ENCODE measurements at regions not wholly inside any gene's neighbourhood (a gene's known extent, or its start where the extent isn't known, plus 50 kb on each side); places are given as distances from the start of the nearest gene placed in this dataset.

DNA sequence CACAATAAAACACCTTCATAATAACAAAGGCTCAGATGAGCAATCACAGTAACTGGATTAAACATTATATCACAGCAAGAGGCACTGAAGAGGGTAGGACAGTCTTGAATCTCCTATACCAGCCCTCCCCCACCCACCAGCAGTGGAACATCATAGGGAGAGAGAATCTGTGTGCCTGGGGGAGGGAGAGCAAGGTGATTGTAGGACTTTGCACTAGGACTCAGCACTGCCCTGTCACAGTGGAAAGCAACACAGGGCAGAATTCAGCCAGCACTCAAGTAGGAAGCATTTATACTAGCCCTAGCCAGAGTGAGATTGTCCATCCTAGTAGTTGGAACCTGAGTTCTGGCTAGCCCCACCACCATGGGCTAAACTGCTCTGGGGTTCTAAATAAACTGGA is 400.2 kb downstream of the HAO1 start:
- DNase-seq = no peak

- no peak for DNase-seq
Observed at GRCh38 chr20:7540923-7541322, 399.3 kb downstream of the HAO1 start.

- no peak for DNase-seq
Observed at GRCh38 chr20:7571101-7571500, 369.2 kb downstream of the HAO1 start.

GRCh38 chr20:7571521-7572055 is 368.7 kb downstream of the HAO1 start:
- DNase-seq = no peak

GRCh38 chr20:7579888-7580287 is 360.4 kb downstream of the HAO1 start:
- DNase-seq = no peak

DNA sequence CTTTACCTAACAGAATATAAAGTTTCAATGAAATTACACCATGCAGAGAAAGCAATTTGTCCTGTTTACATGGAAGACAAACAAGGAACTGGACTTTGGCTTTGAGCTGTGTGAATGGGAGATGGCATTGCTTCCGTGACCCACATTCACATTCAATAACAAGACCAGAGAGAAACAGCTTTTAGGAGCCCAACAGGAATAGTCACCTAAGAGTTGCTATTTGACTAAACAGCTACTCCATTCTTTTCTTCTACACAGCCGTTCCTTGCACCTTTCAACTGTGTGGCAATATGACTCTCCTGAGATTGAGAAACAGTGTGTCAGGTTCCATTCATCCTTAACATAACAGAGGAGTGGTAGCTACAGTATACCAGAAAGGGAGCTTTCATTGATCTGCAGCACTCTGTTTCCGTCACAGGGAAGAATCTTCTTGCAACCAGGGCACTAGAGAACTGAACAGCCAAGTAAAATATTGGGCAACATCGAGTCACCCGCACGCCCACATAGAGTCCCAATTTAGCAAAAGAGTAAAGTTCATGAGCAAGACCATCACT is 355.1 kb downstream of the HAO1 start:
- DNase-seq = no peak

GRCh38 chr20:7586481-7586880 is 353.8 kb downstream of the HAO1 start:
- no peak for DNase-seq

DNA sequence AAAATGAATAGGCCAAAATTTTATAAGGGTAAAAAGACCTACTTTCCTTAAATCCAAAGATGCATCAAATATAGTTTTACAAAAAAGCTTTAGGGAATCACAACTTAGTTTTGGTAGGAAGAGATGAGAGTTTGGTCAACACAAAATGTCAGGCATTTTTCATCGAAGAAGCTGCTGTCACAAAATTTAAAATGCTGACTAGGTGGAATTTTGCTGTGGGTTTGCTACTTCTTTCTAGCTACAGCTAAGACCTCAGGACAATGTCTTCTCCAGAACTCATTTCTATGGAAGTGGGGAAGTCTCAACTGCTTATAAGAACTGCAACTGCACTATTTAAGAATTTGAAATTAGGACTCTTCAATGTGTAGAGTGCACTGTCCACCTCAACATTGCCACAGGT is 351.1 kb downstream of the HAO1 start:
- DNase-seq = no peak

DNA sequence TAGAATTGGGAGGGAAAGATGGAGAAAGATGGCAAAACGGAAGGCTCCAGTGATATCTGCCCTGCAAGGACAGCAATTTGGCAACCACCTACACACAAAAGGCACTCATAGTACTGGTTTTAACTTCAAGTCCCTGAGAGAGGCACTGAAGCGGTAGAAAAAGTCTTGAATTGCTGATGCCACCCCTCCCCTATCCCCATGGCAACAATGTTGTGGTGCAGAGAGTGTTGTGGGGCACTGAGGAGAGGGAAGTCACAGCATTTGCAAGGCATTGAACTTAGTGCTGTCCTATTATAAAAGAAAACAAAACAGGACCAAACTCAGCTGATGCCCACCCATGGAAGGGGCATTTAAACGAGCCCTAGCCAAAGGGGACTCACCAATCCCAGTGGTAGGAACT is 343.7 kb downstream of the HAO1 start:
- DNase-seq = no peak

- no peak for DNase-seq
Observed at GRCh38 chr20:7601431-7601830, 338.8 kb downstream of the HAO1 start.

- DNase-seq = no peak
Observed at GRCh38 chr20:7606941-7607340, 333.3 kb downstream of the HAO1 start.

DNA sequence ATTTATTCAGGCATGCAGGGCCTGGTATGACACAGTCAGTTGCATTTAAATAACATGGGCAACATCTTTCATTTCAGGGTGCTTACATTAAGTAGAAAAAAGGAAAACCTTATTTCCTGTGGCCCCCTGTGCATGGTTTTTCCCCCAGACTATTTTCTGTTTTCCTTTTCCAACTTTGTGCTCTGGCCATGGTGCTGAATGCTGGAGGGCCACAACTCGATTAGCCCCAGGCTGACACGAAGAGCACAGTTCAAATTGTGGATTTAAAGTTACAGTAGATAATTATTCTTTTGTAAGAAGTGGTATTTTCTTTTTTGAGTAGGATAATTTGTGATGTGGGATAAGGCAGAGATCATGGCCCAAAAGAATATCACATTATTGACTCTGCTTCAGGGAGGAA is 332.0 kb downstream of the HAO1 start:
- DNase-seq = no peak

DNA sequence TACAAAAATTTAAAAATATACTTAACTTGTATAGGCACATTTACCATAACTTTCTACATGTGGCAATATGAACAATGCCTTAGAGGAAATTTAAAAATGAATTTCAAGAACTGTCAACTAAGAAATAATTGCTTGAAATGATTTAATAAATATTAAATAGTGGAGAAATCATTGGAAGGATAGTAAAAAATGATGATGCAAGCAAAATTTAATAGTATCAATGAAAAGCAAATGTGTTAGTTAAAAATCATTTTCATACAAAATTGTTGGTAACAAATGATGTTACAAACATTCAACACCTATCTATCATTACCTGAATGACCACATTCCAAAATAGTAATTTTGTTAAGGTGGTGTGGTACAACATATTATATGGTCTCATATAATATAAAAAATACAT is 331.0 kb downstream of the HAO1 start:
- DNase-seq = no peak

GRCh38 chr20:7610681-7611080 is 329.6 kb downstream of the HAO1 start:
- DNase-seq = no peak

DNA sequence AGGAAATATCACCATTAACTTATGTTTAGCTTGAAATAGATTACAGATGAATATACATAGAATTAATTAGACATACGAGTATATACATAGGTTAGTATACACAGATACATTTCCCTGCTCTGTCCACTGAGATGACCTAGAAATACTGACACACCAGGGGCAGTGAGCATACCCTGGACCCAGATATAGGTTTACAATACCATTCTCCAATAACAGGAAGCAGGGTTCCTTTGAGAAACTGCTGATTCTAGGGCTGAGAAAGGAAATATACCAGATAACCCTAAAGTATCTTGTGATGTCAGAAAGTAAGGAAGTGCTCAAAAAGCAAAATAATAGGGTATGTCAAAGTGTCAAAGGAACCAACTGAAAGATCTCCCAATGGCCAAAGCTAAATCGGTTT is 322.5 kb downstream of the HAO1 start:
- no peak for DNase-seq

- DNase-seq = no peak
Observed at GRCh38 chr20:7622399-7622961, 317.8 kb downstream of the HAO1 start.

DNA sequence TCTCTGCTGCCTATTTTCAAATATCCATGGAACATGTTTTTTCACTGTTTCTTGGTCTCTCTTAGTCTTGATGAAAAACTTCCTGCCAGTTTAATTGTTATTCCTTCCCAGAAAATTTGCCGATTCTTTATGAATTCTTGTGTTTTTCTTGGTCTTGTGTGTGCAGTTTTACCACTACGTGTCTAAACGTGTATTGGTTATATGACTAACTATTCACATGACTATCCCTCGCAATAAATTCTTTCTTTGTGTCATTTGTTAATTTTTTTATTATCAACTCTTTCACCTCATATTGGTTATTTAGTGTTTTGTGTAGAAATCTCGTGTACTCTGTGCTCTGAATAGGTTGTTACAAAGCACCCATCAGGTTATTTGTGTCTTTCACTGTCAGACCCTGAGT is 315.4 kb downstream of the HAO1 start:
- no peak for DNase-seq

- no peak for DNase-seq
Observed at GRCh38 chr20:7627734-7628663, 312.3 kb downstream of the HAO1 start.

- DNase-seq = no peak
Observed at GRCh38 chr20:7629880-7630279, 310.4 kb downstream of the HAO1 start.

GRCh38 chr20:7637184-7637583 is 303.1 kb downstream of the HAO1 start:
- no peak for DNase-seq

DNA sequence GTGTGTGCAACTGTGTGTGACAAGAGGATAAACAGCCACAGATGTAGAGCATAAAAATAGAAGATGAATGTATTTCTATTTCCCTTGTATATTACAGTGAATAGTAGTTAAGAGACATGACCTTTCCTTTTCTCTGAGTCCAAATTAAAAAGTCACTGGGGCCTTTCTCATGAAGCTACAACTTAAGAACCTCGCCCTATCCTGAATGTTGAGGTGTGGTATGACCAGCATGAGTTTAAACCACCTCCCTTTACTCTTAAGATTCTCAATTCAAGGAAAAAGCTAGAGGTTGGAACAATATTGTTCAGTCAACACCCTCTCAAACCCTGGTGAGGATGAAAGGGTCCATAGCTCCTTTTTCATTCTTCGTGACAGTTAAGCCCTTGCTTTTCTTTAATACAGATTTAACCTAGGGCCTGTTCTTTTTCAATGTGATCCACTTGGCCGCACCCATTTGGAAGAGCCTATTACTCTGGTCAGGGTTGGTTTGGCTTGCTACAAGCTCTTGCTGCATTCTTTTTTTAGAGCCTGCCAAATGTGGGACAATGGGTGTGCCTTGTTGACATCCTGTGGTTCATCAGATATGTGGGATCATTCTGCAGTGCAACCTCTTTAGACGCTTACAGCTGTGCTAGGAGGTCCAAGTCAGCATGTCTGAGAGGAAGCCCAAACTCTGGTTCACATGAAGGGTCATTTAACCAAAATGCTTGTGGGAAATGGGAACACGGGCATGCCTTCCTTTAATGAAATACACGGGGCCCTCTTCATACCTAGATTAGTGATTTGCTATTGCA is 290.0 kb downstream of the HAO1 start:
- DNase-seq = no peak

DNA sequence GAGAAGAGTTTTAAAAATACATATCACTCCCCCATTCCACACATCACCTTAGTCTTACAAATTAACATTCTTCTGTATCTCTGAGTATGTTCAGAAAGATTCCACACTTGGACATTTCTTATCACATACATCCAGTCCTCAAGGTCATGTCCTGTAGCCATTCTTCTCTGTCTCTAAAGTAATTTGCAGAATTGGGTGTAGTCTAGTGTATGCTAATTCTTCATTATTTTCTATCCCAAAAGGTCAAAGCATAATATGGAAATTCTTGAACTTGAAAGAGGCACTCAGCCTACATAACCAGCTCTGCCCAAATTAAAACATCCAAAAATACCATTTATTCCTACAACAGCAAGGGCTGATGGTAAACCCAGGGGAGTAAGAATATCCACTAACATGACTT is 286.0 kb downstream of the HAO1 start:
- DNase-seq = no peak
